Astrocyte of the cerebellum (primary cell): ENCODE measurements at regions not wholly inside any gene's neighbourhood (a gene's known extent, or its start where the extent isn't known, plus 50 kb on each side); places are given as distances from the start of the nearest gene placed in this dataset.
"Not testable (repeated sequence)": the region's sequence is repeated elsewhere in the genome, so short reads cannot be mapped to it uniquely, and the experiment has no call there.

ENCODE experiments used
- DNase-seq: peaks from one replicate; pipeline ENCODE4 v3.0.0-alpha.2; 2011; ENCODE audit warnings: low read depth
- H3K4me3 ChIP-seq: 2 replicates; pipeline ENCODE4 v1.5.1; 2011; ENCODE audit warnings: mild to moderate bottlenecking, low read depth, low read length, moderate library complexity
- in situ Hi-C: cut with HindIII; loops from 2 replicates; pipeline ENCODE4 v1.10.0; 2017; ENCODE audit warnings: low sequenced_read_pairs
- TF ChIP-seq, protein P1 (sequence below): IDR thresholded peaks from 2 replicates; pipeline ENCODE4 v1.5.1; 2012; ENCODE audit warnings: low read length, low read depth, moderate library complexity, mild to moderate bottlenecking; ENCODE audit errors: missing control alignments

DNA sequence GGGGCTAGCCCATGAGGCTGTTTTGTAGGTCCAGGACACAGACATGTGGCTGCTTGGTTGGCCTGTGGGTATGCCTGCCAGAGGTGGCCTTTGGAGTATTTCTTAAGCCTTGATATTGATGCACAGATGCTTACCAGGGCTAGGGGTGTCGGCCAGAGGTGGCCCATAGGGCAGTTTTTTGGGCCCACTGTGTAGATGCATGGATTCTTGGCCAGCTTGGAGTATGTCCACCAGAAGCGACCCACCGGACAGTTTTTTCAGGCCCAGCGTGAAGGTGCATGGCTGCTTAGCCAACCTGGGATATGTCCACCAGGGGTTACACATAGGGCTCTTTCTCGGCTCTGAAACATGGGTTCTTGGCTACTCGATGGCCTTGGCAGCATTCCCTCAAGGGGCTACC is 1199.1 kb downstream of the CNTNAP5 start:
- H3K4me3 ChIP-seq = no peak overlapping the region
- no peak for DNase-seq
- in situ Hi-C loops = no loop called here
- TF ChIP-seq, protein P1, sequence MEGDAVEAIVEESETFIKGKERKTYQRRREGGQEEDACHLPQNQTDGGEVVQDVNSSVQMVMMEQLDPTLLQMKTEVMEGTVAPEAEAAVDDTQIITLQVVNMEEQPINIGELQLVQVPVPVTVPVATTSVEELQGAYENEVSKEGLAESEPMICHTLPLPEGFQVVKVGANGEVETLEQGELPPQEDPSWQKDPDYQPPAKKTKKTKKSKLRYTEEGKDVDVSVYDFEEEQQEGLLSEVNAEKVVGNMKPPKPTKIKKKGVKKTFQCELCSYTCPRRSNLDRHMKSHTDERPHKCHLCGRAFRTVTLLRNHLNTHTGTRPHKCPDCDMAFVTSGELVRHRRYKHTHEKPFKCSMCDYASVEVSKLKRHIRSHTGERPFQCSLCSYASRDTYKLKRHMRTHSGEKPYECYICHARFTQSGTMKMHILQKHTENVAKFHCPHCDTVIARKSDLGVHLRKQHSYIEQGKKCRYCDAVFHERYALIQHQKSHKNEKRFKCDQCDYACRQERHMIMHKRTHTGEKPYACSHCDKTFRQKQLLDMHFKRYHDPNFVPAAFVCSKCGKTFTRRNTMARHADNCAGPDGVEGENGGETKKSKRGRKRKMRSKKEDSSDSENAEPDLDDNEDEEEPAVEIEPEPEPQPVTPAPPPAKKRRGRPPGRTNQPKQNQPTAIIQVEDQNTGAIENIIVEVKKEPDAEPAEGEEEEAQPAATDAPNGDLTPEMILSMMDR = no peak

DNA sequence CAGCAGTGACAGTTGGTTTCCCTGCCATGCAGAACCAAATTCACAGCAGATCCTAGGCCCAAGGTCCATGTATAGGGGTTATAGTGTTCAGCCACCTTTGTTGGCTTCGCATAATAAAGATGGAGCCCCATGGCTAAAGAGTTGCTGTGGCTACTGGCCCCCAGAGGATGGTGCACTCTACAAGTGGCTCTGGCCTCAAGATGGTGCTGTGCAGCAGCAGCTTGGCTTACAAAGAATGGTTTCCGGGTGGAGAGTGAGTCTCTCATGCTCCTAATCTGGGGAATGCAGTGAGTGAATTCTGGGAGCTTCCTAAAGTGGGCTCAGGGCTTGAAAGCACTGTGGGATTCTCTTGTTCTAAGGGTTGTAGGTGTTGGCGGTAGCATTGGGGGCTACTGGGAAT is 1199.7 kb downstream of the CNTNAP5 start:
- no peak for DNase-seq
- TF ChIP-seq, protein P1 = no peak
- no peak overlapping the region for H3K4me3 ChIP-seq
- in situ Hi-C loops = no loop called here

DNA sequence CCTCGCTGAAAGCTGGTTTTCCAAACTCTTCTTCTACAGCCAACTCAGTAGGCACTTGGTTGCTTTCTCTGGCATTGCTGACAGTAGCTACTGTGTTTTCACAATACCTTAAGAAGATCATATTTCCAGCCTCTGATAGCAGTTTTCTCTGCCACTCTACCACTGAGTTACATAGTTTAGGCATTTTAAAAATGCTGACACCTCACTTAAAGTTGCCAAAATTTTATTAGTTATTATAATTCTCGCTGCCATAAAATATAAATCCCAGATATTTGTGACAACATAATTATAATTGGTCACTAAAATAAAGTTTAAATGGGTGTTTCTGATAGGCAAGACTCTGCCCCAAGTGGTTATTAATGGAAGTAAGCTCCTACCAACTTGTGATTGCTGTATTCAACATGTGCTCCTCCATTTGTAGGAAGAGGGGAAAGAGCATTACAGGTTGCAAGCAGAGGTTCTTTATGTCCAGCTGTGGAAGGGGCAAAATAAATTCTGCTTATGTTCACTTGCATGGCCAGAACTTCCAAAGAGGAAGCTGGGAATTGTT is 1202.8 kb downstream of the CNTNAP5 start:
- in situ Hi-C loops = no loop called here
- H3K4me3 ChIP-seq = no peak overlapping the region
- DNase-seq = no peak
- TF ChIP-seq, protein P1 = peak; percentile 11

DNA sequence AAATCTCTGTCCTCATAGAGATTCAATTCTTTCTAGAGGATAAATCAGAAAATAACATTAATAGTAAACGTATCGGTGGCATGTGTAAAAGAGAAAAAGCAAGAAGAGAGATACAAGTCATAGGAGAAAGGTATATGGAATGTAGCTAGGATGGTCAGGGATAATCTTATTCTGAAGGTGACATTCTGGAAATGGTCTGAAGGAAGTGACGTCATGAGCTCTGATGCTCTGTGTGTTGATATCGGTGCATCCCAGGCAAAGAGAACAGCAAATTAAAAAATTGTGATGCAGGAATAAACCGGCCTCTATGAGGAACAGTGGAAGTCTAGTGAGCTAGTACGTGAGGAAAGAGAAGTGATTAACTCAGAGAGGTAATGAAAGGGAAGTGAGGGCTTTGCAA is 1215.8 kb downstream of the CNTNAP5 start:
- in situ Hi-C loops = no loop called here
- H3K4me3 ChIP-seq = no peak overlapping the region
- no peak for DNase-seq
- TF ChIP-seq, protein P1 = no peak

DNA sequence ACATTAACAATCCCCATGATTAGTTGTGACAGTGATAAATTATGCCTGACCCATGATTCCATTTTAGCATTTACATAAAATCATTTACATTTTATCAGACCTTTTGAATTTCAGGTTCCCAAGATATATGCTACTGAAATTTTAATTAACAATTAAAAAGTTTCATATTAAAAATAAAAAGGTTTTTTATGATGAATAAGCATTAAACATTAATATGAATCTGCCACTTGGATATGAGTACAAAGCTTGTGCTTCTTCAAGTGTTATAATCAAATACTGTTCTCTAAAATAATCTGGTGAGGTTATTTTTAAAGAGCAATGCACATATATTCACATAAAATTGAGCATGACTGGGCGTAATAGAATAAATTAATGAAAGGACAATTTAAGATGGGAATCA is 1218.0 kb downstream of the CNTNAP5 start:
- H3K4me3 ChIP-seq = no peak overlapping the region
- DNase-seq = no peak
- TF ChIP-seq, protein P1 = no peak
- in situ Hi-C loops = no loop called here

DNA sequence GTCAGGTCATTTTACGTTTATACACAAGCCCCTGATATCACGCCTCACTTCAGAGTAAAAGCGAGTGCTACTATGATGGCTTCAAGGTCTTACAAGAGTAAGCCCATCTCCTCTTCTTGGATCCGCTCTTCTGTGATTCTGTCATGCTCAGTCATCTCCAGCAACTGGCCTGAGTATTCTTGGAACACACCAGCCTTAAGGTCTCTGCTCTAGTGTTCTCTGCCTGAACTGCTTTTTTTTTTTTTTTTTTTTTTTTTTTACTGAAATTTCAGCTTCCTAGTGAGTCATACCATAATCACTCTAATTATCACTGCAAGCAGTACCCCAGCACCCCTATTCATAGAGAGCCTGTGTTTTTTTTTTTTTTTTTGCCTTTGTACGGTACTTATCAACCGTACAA is 1228.9 kb downstream of the CNTNAP5 start:
- in situ Hi-C loops = no loop called here
- TF ChIP-seq, protein P1 = no peak
- no peak for DNase-seq
- no peak overlapping the region for H3K4me3 ChIP-seq

DNA sequence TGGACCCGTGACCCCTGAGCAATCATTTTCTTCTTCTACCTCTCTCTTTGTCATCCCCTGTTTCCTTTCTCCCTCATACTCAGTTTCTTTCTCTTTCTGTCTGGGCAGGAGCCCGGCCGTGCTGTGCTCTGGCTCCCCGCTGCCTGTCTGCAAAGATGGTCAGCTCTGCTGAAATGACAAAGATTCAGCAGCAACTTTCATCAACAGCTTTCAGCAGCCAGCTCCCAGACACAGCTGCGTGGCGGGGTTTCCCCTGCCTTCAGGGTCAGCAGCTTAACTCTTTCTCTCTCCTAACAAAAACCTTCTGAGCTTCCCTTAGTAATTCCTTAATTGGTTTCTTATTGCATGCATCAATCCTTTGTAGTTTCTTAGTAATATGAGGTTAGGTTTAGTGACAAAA is 1234.4 kb downstream of the CNTNAP5 start:
- DNase-seq = no peak
- no peak overlapping the region for H3K4me3 ChIP-seq
- in situ Hi-C loops = no loop called here
- TF ChIP-seq, protein P1 = no peak

DNA sequence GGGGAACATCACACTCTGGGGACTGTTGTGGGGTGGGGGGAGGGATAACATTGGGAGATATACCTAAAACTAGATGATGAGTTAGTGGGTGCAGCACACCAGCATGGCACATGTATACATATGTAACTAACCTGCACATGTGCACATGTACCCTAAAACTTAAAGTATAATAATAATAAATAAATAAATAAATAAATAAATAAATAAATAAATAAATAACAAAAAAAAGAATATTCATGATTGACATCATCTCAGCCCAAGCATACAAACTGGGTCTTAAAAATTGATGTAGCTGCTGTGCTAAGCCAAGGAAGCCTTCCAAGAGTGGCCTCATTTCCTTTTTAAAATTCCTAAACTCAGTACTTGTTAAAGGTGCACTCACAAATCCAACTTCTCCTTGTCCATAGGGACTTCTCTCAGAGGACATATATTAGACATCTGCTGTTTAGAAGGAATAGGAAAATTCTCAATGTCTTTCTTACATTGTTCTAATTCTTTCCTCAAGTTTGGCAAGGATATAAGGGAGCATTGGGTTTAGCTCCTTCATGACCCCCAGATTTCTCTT is 1235.4 kb downstream of the CNTNAP5 start:
- in situ Hi-C loops, DNase-seq, H3K4me3 ChIP-seq: not testable (repeated sequence)
